ENCODE measurements at regions not wholly inside any gene's neighbourhood (a gene's known extent, or its start where the extent isn't known, plus 50 kb on each side); places are given as distances from the start of the nearest gene placed in this dataset.
"Not testable (repeated sequence)": the region's sequence is repeated elsewhere in the genome, so short reads cannot be mapped to it uniquely, and the experiment has no call there.

DNA sequence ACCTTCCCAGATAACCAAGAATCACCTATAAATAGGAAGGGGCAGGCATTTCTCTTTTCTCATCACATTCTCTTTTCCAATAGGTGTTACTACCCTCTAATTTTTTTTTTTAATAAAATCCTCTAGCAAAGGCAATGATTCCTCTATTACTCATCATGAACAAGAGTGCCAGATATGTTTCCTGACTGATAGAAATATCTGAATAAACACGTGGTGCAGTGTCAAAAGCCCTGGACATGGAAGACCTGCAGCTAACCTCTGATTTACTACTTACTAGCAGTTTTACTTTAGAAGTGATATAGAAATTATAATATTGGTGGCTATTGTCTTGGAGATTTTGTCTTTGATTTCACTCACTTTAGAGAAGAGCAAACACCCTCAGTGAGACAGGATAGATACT is 194.6 kb upstream of the SAMSN1 start:
- DNase-seq (ENCODE audit: low spot score), result no peak
- TF ChIP-seq, protein P1, sequence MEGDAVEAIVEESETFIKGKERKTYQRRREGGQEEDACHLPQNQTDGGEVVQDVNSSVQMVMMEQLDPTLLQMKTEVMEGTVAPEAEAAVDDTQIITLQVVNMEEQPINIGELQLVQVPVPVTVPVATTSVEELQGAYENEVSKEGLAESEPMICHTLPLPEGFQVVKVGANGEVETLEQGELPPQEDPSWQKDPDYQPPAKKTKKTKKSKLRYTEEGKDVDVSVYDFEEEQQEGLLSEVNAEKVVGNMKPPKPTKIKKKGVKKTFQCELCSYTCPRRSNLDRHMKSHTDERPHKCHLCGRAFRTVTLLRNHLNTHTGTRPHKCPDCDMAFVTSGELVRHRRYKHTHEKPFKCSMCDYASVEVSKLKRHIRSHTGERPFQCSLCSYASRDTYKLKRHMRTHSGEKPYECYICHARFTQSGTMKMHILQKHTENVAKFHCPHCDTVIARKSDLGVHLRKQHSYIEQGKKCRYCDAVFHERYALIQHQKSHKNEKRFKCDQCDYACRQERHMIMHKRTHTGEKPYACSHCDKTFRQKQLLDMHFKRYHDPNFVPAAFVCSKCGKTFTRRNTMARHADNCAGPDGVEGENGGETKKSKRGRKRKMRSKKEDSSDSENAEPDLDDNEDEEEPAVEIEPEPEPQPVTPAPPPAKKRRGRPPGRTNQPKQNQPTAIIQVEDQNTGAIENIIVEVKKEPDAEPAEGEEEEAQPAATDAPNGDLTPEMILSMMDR (IDR thresholded peaks at IDR 0.05), result no peak
- H3K27ac ChIP-seq, result no peak overlapping the region
- no peak overlapping the region for H3K4me3 ChIP-seq

DNA sequence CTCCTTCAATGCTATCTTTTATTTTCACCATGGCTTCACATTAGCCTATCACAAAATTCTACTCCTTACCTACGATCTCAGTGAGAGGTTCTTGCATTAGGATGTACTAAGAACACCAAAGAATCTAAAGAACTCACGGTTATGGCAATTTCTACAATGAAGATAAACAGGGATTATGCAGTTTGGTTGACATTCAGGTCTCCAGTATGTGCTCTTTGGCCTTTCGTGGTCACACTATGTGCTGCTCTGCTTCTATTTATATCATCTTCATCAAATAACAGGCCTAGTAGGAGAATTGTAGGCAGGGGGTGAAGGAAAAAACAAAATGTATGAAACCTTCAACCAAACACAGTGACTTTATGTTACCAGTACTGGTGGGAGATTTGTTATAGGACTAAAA is 194.0 kb upstream of the SAMSN1 start:
- no peak overlapping the region for H3K4me3 ChIP-seq
- TF ChIP-seq, protein P1 (IDR thresholded peaks at IDR 0.05), result no peak
- H3K27ac ChIP-seq, result no peak overlapping the region
- no peak for DNase-seq (ENCODE audit: low spot score)

DNA sequence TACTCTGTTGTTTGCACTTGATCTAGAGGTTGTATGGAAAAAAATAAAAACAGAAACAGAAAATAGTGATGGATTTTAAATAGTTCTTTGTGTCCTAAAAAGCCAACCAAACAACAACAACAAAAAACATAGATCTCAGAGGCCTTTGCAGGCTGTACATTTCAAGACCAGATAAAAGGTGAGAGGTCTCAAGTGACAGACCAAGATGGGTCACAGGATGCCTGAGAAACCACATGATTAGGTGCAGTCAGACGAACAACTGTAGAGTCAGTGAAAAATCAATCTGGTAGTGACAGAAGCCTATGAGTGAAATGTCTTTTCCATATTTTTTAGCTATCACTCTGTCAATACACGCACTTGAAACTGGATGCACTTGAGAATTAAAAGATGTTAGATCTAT is 193.5 kb upstream of the SAMSN1 start:
- no peak for DNase-seq (ENCODE audit: low spot score)

DNA sequence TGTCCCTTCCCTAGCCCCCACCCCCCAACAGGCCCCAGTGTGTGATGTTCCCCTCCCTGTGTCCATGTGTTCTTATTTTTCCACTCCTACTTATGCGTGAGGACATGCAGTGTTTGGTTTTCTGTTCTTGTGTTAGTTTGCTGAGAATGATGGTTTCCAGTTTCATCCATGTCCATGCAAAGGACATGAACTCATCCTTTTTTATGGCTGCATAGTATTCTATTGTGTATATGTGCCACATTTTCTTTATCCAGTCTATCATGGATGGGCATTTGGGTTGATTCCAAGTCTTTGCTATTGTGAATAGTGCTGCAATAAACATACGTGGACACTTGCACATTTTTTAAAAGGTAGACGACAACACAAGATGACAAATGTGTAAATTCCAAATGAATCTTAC is 192.5 kb upstream of the SAMSN1 start:
- not testable (repeated sequence) for H3K4me3 ChIP-seq; H3K27ac ChIP-seq; DNase-seq (ENCODE audit: low spot score)

More for the DNA sequence above, 193.5 kb upstream of the SAMSN1 start:
- TF ChIP-seq, protein P1 (IDR thresholded peaks at IDR 0.05), result no peak
- H3K27ac ChIP-seq, result no peak overlapping the region
- H3K4me3 ChIP-seq, result no peak overlapping the region

DNA sequence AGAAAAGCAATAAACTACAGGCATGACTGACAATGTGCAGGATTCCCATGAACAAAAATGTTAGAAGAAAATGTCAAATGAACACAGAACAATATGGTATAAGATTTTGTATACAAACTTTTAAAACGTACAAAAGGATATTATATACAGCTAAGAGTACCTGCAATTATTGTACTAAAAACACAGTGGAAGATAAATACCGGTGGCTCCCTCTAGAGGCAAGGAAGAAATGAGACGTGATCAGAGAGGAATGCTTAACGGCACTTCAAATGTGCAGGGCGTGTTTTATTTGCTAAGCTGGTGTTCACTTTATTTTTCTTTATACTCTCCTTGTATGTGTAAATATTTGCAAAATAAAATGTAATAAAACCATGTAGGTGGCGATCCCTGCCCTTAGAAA is 191.8 kb upstream of the SAMSN1 start:
- TF ChIP-seq, protein P1 (IDR thresholded peaks at IDR 0.05), result no peak
- Histone ChIP-seq H3K4me3 (no peak overlapping the region), H3K27ac (no peak overlapping the region)
- DNase-seq (ENCODE audit: low spot score), result no peak

DNA sequence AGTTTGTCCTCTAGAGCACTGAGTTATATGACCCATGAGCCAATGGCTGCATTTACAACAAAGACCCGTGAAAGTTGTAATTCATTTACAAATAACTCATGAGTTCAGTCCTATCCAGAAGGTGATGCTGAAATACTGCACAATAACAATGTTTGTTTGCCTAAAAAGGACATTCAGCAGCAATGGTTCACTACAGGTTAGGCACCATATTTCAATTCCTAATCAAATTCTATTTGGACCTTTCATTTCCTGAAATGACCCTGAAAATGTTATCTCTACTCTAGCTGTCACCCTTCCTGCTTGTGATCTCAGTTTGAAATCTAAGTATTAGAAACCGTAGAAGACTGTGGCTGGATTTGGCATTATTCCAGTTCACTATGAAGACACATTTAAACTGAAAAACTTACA is 191.2 kb upstream of the SAMSN1 start:
- Histone ChIP-seq H3K27ac (no peak overlapping the region), H3K4me3 (no peak overlapping the region)
- TF ChIP-seq, protein P1 (IDR thresholded peaks at IDR 0.05), result no peak
- DNase-seq (ENCODE audit: low spot score), result no peak

DNA sequence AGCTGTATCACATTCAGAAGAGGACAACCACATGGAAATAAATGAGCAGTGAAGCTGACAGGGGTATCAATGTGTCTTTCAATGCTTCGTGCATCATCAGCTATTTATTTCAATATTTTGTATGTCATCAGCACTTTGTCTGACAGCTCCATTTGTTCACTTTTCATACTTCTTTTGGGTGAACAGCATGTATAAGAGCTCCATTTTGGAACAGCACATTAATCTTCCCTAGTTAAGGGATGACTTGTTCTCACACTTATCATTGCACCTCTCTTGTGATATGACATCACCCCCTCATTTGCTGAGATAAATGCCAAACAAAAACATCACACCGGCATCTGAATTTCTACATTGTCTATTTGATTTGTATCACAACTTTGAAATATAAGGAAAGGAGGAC is 190.6 kb upstream of the SAMSN1 start:
- TF ChIP-seq, protein P1 (IDR thresholded peaks at IDR 0.05), result no peak
- no peak overlapping the region for H3K27ac ChIP-seq
- no peak overlapping the region for H3K4me3 ChIP-seq
- DNase-seq (ENCODE audit: low spot score), result no peak

DNA sequence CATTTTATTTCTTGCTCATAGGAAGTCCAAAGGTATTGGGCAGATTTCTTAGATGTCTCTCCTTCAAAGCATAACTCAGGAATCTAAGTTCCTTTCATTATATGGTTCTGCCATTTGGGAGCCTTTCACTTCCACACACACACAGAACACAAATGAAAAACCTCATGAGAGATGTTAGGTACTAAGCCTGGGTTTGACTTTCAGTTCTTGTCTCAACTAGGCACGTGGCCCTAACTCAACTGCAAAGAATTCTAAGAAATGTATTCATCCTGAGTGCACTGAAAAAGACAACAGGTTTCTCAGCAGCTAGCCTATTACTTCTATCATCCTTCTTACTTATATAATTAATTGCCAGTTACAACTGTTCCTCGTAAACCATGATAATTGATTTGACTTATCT is 190.0 kb upstream of the SAMSN1 start:
- no peak for DNase-seq (ENCODE audit: low spot score)
- Histone ChIP-seq H3K27ac (no peak overlapping the region), H3K4me3 (no peak overlapping the region)
- TF ChIP-seq, protein P1 (IDR thresholded peaks at IDR 0.05), result no peak

Data from coronary artery (tissue), 2 donors.